Activated CD4-positive, CD25-positive, alpha-beta regulatory T cell (primary cell): ENCODE measurements at regions not wholly inside any gene's neighbourhood (a gene's known extent, or its start where the extent isn't known, plus 50 kb on each side); places are given as distances from the start of the nearest gene placed in this dataset.

Experiments used
- DNase-seq, 4 experiments: peaks; one replicate each; lab custom pipeline; 2025; lab: John Stamatoyannopoulos, UW

DNA sequence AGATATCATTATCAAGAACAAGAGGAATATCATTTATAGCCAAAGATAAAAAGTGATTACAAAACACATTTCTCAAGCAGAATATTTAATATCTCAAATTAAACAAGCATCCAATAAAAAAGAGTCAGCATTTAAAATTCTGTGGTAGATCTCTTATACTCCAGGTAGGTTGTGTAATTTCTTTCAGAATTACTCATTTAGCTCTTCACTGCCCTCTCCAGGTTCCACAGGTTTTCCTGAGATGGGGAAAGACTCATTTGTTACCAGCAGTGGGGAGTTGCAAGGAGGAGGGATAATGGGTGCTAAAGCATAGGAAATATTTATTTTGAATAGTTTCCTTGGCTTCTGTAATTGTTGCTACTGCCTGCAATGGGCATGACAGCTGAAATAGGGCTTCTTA lies 83.1 kb upstream of the RASGRP1 start:
- DNase-seq = no peak

DNA sequence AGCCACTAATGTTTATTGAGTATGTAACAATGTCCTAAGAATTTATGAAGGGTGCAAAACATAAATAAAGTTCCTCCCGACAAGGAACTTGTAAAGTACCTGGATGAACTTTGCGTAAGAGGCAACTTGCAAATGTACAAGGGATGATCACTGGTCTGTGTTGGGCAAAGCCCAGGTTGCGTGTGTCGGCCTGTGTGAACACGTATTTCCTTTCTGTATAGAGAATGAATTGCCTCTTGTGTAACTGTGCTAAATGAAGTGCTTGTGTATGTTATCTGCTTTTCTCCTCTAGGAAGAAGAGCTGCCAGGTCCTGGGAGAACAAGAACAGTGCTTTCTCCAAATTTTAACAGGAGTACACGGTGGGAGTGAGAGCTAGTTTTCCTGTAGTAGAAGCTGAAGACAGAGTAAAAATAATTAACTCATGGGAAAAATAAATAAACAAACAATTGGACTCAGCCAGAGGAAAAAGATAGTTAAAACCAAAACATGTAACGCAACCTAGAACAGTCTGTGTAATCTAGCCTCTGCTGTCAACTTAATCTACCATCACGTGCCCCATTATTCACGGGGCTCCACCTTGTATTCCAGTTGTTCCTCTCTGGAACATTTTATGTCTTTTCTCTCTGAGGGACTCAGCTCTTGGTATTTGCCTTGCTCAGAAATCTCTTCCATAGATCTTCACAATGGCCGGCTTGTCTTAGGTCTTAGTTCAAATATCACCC lies 83.7 kb upstream of the RASGRP1 start:
- no peak for DNase-seq

DNA sequence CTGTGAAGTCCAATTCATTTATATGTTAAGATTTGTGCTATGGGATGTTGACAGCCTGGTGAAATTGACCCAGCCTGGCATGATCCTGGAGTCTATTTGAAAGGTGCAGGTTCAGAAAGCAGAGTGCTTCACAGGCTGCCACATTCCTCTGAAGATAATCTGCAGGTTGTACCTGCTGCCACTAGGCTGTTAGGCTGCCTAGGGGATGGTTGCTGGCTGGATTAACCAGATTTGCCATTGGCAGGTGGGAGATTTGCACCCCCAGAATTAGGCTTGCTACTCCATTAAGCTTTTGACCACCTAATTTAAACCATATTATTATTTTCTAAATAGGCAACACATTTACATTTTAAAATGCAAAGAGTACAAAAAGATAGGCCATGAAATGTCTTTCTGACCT lies 85.8 kb upstream of the RASGRP1 start:
- no peak for DNase-seq

DNA sequence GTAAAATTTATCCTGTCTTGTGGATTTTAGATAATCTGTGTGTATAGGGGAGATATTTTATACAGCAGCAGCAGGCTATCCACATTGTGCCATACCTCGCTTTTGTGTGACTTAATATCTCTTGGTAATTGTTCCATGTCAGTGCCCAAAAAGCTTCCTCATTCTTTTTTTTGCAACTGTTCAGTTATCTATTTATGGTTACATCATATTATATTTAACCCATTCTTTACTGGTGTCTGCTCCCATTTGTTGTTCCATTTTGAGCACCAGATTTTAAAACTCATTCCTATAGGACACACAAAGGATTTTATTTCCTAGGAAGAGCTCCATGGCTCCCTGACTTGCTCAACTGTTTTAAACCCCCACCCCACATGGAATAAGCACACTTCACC lies 86.3 kb upstream of the RASGRP1 start:
- DNase-seq = no peak

DNA sequence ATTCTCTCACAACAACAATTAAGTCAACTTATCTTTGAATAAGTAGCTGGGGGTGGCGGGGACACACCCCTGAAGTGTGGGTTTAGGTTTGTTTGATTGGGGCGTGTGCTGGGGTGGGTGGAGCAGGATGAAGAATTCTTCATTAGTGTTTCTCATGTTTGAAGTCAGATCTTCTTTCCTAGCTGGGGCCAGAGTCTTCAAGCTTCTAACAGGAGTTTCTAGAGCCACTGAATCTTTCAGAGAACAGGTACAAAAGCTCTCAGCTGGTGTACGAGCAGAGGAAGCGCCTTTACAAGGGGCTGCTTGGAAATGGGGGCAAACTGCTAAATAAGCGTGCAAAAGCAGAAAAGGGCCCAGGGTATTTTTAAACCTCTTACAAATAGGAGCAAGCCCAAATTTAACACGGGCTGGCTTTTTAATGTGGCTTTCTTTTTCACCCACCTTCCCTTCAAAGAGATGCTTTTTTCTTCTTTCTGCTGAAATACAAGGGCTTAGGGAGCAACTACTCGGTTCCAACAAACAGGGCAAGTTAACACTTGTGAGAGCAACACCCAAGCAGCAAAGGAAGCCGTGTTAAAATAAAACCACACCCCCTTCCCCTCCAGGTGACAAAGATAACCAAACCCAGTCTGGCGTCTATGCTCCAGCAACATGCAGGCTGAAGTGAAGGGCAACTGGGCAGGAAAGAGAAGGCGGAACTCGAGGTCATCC lies 86.9 kb upstream of the RASGRP1 start:
- DNase-seq = peak in 2 of 4 experiments; percentile 12 to 22

DNA sequence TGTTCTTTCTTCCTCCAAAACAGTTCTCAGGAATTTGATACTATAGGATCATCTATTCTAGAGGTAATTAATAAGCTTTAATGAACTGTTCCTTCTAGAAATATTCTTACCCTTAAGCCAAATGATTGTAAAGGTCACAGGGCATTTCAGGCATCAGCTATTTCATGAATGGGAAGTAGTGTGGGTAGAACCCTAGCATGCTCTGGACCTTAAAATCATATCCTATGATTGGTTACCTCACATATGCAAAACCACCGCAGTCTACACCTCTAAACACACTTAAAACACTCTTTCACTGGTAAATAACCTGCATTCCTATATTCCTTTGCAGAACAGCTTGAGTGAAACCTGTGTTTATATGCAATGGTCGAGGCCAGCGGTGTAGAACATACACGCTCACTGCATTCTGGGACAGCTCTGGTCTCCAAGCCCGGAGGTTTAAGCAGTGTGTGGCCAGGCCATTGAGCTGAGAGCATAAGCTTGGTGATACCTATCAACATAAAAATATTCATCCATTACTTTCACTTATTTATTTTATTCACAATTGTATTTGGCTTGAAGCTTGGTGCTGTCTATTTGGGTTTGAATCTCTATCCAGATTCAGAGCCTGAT lies 87.7 kb upstream of the RASGRP1 start:
- no peak for DNase-seq

DNA sequence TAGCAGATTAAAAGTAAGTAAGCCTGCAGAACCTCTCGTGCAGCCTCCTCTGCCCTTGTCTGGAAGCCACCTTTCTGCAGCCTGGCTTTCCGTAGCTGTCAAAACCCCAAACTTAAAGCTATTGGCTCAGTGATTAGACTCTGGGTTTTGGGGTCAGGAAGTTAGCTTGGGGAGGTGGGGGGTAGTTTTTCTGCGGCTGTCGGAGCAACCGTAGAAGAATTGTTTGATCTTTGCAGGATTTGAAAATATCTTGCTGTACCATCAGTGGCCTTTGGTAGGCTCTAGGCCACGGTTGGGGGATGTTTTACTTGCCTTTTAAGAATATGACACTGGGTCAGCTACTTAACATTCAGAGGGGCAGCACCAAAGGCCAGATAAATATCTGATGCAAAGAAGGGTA lies 88.4 kb upstream of the RASGRP1 start:
- peak in 2 of 4 experiments; percentile 55 for DNase-seq

DNA sequence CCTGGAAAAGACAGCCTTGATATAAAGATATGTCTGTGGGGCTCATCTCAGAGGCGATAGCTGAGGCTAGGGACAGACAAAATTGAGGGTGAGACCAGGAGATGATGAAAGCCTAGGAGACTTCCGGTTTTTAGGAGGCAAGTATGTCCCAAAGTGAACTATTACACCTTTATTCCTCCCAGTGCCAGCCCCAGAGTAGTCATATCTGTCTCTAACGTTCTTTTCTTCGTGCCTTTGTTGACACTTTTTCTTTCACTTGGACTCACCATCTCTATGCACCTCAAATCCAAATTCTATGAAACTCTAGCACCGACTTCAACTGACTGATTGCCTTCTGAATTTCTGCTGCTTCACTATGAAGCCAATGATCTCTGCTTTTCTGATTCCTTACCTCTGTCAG lies 93.8 kb upstream of the RASGRP1 start:
- no peak for DNase-seq

DNA sequence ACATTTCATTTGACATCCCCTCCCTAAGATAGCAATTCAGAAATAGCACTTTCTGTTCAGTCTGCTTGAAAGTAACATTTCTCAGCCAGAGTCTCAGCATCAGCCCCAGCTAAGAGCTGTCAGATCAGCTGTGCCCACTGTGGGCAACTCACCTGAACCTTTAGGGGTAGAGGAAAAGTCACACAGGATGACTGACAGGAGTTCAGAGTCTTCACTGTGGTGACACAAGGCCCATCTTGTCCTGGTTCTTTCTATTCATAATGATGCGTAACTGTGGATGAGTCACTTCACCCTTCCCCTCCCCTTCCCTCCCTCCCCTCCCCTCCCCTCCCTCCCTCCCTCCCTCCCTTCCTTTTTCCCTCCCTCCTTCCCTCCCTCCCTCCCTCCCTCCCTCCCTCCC lies 96.1 kb upstream of the RASGRP1 start:
- DNase-seq = no peak

DNA sequence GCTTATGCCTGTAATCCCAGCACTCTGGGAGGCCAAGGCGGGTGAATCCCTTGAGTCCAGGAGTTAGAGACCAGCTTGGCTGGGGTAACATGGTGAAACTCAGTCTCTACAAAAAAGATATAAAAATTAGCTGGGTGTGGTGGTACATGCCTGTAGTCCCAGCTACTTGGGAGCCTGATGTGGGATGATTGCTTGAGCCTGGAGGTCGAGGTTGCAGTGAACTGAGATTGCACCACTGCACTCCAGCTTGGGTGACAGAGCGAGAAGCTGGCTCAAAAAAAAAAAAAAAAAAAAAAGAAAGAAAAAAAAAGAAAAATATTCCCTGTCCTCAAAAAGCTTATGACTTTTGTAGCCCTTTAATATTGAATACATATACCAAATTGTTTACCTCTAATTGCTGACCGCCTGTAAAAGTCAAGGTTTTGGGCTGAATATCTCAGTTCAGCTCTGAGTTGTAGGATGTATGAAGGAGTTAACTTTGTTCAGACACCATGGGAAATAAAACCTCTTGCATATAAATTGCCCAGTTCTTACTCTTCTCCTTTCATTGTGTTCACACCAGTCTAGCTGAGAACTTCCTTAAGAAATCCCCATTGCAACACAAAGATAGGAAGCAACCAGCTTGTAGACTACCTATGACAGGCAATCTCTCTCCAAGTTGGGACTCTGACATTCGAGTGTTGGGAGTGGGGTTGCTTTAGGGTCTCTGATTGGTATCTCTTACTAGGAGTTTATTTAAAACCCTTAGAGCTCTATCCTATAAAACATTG lies 97.6 kb upstream of the RASGRP1 start:
- DNase-seq = no peak

DNA sequence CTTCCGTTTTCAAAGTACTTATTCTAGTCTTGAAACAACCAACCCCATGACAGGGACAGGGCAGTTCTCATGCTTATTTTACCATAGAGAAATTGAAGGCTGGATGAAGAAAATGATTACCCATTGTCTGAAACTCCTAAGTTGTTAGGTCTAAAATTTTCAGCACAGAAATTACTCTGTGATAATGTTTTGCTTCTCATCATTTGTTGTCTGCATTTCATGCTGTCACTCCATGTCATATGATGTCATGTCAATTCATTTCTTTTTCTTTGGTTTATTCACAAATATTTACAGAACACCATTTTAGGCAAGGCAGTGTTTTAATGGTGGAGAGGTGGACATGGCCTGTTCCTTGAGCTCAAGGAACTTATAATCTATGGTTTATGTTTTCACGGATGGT lies 98.2 kb upstream of the RASGRP1 start:
- no peak for DNase-seq

DNA sequence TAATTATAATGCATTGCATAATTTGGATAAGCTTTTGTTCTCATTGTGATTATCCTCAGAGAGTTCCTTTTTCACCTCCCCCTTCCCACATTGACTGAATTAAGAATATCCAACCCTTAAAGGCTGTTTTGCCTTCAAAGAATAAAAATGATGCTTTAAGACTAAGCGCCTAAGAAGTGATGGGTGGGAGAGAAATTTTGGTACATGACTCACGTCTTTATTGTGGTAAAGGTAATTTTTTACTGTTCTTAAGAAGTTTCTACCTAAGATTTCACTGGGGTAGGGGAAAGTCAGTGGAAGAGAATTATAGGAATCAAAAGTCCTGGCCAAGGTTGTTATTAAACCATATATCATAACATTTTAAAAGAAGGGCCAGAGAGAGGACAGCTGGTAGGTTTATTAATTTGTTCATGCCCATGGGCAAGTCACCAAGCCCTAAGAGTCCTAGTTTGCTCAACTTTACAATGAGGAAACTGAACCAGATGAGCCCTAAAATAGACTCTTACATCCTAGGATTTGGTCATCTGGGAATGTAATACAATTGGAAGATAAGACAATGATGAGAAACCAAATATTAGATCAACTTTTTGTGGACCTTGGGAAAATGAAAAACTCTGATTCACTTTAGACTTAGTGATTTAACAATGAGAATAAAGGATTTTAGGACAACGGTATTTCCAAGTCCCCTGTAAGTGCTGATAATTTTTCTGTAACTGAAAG lies 101.1 kb upstream of the RASGRP1 start:
- no peak for DNase-seq

DNA sequence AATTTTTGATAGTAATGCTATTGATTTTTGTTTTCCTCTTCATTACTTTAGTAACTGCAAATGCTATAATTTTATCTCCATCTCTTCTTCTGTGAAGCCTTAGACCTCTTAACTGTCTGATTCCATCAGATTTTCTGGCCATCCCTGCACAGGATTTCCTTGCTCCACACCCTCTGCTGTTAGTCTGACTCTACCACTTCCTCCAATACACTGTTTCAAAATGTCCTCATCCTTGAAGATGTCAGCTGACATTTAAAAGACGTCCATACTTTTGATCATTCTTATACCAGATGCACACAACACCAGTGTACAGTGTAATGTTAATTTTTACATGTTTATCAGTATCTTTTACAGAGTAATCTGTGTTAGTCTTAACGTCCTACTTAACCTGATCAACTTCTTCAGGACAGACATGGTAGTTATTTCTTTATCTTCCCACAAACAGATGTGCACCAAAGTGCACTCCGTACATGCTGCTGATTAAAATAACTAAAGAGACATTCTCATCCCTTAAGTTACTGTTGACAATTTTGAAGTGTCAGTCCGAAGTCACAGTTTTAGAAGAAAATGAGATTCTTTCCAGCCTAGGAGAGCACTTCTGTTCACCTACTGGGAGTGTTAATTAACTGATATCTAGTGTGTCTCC lies 102.4 kb upstream of the RASGRP1 start:
- no peak for DNase-seq

DNA sequence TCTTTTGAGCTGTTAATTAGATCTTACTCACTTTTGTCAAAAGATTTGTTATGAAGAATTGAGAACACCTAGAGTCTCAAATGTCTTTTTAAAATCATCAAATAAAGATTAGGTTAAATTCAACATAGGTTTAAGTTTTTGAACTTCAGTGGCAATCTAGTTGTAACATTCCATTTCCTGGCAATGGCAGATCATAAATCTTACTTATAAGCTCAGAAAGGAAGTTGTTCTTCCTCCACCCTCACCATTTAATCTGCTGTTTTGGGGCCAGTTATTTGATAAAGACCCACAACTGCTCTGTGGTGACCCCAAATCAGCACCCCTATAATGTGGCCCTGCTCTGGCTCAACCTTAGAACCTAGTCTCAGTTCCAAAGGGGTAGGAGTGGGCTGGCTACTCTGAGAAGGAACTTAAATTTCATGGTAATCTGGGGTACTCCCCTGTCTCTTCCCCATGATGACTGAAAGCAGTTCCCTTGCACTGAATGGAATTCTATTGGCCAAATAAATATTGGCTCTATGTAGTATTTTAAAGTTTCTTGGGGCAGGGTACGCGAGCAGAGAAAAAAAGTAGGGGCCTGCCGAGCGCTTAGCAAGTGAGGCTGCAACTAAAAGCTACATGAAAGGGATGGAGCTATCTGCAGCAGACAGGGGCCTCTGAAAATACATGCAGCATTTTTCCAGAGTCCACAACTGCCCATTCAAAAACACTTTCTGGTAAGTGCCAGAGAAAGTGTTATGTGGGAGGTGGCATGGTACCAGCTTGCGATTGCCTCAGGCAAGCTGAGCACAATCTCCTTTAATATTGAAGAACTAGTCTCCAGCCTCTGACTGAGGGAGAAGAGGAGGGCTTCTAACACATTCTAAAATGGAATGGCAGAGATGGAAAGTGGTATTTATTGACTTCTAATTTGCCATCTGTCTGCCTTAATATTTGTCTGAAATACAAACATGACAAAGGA lies 103.6 kb upstream of the RASGRP1 start:
- no peak for DNase-seq

DNA sequence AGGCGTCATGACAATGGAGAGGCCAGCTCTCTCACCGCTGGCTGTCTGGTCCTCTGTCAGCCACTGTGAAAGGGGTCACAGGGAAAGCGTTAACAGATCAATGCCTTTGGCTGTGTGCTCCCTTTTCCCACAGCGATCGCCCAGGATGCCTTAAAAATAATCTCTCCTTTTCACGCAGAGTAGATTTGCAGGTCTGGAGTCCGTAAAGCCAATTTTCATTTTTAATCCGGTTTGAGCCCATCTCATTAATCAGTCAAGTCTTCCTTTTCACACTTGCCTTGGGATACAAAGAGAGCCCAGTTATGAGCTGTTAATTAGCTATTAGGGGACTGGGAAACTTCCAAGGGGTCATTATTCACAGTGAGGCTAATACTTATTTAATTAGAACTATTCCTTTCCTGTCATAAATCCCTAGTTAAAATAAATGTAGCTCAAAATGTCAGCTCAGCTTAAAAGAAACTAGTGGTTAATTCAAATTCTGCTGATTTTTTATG lies 104.3 kb upstream of the RASGRP1 start:
- DNase-seq = no peak

DNA sequence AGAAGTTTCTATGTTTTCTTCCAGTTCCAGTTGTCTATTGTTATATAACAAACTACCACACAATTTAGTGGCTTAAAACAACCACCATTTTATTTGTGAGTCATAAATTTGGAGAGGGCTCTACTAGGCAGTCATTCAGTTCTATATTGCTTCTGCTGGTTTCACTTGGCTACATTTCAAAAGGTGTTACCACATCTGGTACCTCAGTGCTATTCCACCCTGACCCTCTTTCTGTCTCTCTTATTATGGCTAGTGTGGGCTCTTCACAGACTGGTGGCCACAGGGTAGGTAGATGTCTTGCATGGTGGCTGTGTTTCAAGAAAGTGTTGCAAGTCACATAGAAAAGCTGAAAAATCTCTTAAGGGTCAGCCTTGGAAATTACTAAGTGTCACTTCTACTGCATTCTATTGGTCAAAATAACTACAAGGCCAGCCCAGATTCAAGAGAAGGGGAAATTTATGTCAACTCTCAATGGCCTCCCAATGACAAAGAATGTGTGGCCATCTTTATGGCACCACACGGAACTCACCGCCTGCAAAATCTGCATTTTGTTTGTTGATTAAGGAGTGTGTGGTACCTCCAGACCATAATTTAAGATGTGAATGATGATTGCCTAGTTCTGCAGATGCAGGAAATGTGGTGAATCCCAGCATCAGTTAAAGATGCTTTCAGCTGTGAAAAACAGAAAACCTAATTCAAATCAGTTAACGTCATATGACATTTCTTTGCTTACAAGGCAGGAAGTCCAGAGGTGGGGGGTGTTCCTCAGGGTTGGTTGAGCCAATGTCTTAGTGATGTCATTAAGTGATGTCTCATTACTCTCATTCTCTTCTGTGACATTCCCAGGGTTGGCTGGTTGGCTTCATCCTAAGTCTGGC lies 105.8 kb upstream of the RASGRP1 start:
- DNase-seq = peak in 2 of 4 experiments; percentile 30 to 36

DNA sequence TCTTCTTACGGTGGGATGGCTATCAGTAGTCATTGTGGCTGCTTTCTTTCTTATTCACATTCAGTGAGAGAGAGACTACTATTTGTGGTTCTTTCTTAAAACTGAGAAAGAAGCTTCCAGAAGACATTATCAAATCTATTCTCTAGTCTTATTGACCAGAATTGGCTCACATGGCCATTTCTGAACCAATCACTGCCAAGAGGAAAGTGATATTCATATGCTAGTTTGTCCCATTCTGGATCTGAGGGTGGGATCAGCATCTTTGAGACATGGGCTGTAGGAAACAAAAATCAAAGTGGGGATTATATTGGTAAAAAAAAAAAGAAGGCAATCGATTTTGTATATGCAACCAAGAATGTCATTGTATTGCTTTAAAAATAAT lies 106.4 kb upstream of the RASGRP1 start:
- DNase-seq = no peak

DNA sequence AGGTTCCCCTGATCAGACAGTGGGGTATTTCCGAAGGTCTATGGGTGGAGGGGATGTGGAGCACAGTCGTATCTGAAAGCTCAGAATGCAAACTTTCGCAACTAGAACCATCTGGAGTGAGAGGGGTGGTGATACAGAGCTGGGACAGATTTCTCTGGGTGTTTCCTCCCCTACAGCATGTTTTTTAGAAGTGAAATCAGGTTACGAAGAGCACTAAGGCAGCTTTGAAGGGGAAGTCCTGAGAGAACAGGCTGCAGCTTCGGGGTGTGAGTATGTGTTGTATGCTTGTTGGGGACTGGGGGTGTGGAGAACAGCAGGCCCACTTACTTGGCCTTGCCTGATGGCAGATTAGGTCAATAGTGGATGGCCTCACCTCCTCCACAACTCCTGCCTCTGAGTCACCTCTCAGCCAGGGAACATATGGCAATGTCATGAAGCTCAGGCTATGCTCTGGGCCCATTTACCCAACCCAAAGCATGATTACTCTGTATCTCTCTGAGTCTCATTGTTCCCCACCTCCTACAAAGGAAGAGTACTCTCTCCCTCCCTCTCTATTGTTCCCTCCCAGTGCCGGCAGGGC lies 107.2 kb upstream of the RASGRP1 start:
- peak in 1 of 4 experiments; percentile 19 for DNase-seq

DNA sequence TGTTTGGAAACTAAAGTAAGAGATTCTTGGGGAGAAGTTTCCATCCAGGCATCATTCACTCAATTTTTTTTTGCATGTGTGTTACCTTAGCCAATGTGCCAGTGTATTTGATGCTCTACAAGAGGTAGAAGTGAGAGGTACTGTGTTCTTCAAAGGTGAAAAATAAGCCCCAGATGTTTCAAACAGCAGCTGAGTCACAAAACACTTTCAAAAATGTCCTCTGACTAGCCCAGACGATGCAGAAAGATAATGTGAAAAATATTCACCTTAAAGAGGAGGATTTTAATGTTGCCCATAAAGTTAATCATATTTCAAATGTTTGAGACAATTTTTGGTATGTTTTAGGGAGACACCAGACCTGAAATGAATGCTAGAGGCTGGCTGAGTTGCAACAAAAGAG lies 107.7 kb upstream of the RASGRP1 start:
- DNase-seq = no peak
